A204.1 (cell line): ENCODE measurements at regions not wholly inside any gene's neighbourhood (a gene's known extent, or its start where the extent isn't known, plus 50 kb on each side); places are given as distances from the start of the nearest gene placed in this dataset.

Experiments used
- FAIRE-seq: peaks from 2 replicates; lab custom pipeline; 2012; peaks lifted over from hg19 to GRCh38; lab: Jason Lieb, UNC

GRCh38 chr18:41829647-41830516 lies 125.2 kb upstream of the PIK3C3 start:
- FAIRE-seq = no peak

GRCh38 chr18:41828137-41828536 lies 126.9 kb upstream of the PIK3C3 start:
- FAIRE-seq = no peak

- no peak for FAIRE-seq
Observed at GRCh38 chr18:41820784-41821183, 134.2 kb upstream of the PIK3C3 start.

GRCh38 chr18:41818381-41819355 lies 136.4 kb upstream of the PIK3C3 start:
- FAIRE-seq = no peak

GRCh38 chr18:41814651-41815050 lies 140.4 kb upstream of the PIK3C3 start:
- no peak for FAIRE-seq

GRCh38 chr18:41809652-41810051 lies 145.4 kb upstream of the PIK3C3 start:
- FAIRE-seq = no peak

- no peak for FAIRE-seq
Observed at GRCh38 chr18:41805341-41805740, 149.7 kb upstream of the PIK3C3 start.

GRCh38 chr18:41798879-41799278 lies 156.2 kb upstream of the PIK3C3 start:
- FAIRE-seq = no peak

- FAIRE-seq = no peak
Observed at GRCh38 chr18:41790687-41791086, 164.3 kb upstream of the PIK3C3 start.

GRCh38 chr18:41789001-41789400 lies 166.0 kb upstream of the PIK3C3 start:
- no peak for FAIRE-seq

GRCh38 chr18:41783879-41784278 lies 171.2 kb upstream of the PIK3C3 start:
- no peak for FAIRE-seq

GRCh38 chr18:41783065-41783818 lies 171.8 kb upstream of the PIK3C3 start:
- FAIRE-seq = no peak

- FAIRE-seq = no peak
Observed at GRCh38 chr18:41771973-41772372, 183.1 kb upstream of the PIK3C3 start.

- FAIRE-seq = no peak
Observed at GRCh38 chr18:41769265-41769664, 185.8 kb upstream of the PIK3C3 start.

GRCh38 chr18:41768467-41768866 lies 186.6 kb upstream of the PIK3C3 start:
- no peak for FAIRE-seq

- no peak for FAIRE-seq
Observed at GRCh38 chr18:41767960-41768359, 187.1 kb upstream of the PIK3C3 start.

GRCh38 chr18:41765460-41765859 lies 189.6 kb upstream of the PIK3C3 start:
- no peak for FAIRE-seq

GRCh38 chr18:41763361-41763760 lies 191.7 kb upstream of the PIK3C3 start:
- FAIRE-seq = no peak

- no peak for FAIRE-seq
Observed at GRCh38 chr18:41761333-41762018, 193.6 kb upstream of the PIK3C3 start.

- no peak for FAIRE-seq
Observed at GRCh38 chr18:41758534-41758933, 196.5 kb upstream of the PIK3C3 start.

- FAIRE-seq = no peak
Observed at GRCh38 chr18:41756141-41756540, 198.9 kb upstream of the PIK3C3 start.

- FAIRE-seq = no peak
Observed at GRCh38 chr18:41754332-41754731, 200.7 kb upstream of the PIK3C3 start.
